Lower leg skin (tissue), 3 donors: ENCODE measurements at regions not wholly inside any gene's neighbourhood (a gene's known extent, or its start where the extent isn't known, plus 50 kb on each side); places are given as distances from the start of the nearest gene placed in this dataset.

Experiments
- CTCF ChIP-seq, 3 donors: fragments of 450-650 bp; IDR thresholded peaks; one replicate each; pipeline ENCODE4 v1.5.1; 2016; ENCODE audit warnings: antibody characterized with exemption in 3 of 3, mild to moderate bottlenecking in 3 of 3, moderate library complexity in 2 of 3
- POLR2A ChIP-seq, 2 donors: fragments of 450-650 bp; IDR thresholded peaks; one replicate each; pipeline ENCODE4 v1.6.1; 2016 to 2017; ENCODE audit warnings: antibody characterized with exemption in 2 of 2, mild to moderate bottlenecking in 1 of 2, moderate library complexity in 1 of 2

- TF ChIP-seq CTCF (IDR thresholded peaks at IDR 0.05): no peak
- no peak for TF ChIP-seq POLR2A (IDR thresholded peaks at IDR 0.05)
Observed at GRCh38 chr5:143729334-143729946, 82.5 kb upstream of the HMHB1 start.
